NB4 (cell line): ENCODE measurements at regions not wholly inside any gene's neighbourhood (a gene's known extent, or its start where the extent isn't known, plus 50 kb on each side); places are given as distances from the start of the nearest gene placed in this dataset.

Experiments used
- CTCF ChIP-seq: IDR thresholded peaks from one replicate; pipeline ENCODE4 v1.5.1; 2012; ENCODE audit warnings: low read depth, low read length
- MAX ChIP-seq: IDR thresholded peaks from 2 replicates; pipeline ENCODE4 v1.6.1; 2011; ENCODE audit warnings: low read depth, low read length
- POLR2A ChIP-seq: IDR thresholded peaks from 2 replicates; pipeline ENCODE4 v1.6.1; 2011; ENCODE audit warnings: mild to moderate bottlenecking; ENCODE audit not compliant: insufficient read length; ENCODE audit errors: extremely low read depth

GRCh38 chr7:24152356-24152755 lies 131.6 kb upstream of the NPY start:
- TF ChIP-seq CTCF: no peak
- no peak for TF ChIP-seq POLR2A
- TF ChIP-seq MAX: no peak
